ENCODE measurements at regions not wholly inside any gene's neighbourhood (a gene's known extent, or its start where the extent isn't known, plus 50 kb on each side); places are given as distances from the start of the nearest gene placed in this dataset.

GRCh38 chr15:79193103-79193502, 89.4 kb upstream of the ANKRD34C start:
- no peak for TF ChIP-seq CTCF (IDR thresholded peaks at IDR 0.05; ENCODE audit: low read depth, low read length)
- H3K4me3 ChIP-seq (replicated peaks in 1 of 2; ENCODE audit: low read depth in 2 of 2, low read length in 2 of 2): no peak overlapping the region
- no peak for DNase-seq (ENCODE audit: low read depth in 2 of 2)

GRCh38 chr15:79192462-79193036, 90.0 kb upstream of the ANKRD34C start:
- TF ChIP-seq CTCF (IDR thresholded peaks at IDR 0.05; ENCODE audit: low read depth, low read length): no peak
- no peak overlapping the region for H3K4me3 ChIP-seq (replicated peaks in 1 of 2; ENCODE audit: low read depth in 2 of 2, low read length in 2 of 2)
- peak in 1 of 2 donors; percentile 6 for DNase-seq (ENCODE audit: low read depth in 2 of 2)

GRCh38 chr15:79190093-79190492, 92.4 kb upstream of the ANKRD34C start:
- no peak for TF ChIP-seq CTCF (IDR thresholded peaks at IDR 0.05; ENCODE audit: low read depth, low read length)
- H3K4me3 ChIP-seq (replicated peaks in 1 of 2; ENCODE audit: low read depth in 2 of 2, low read length in 2 of 2): no peak overlapping the region
- DNase-seq (ENCODE audit: low read depth in 2 of 2): no peak

- TF ChIP-seq CTCF (IDR thresholded peaks at IDR 0.05; ENCODE audit: low read depth, low read length): no peak
- DNase-seq (ENCODE audit: low read depth in 2 of 2): no peak
- no peak overlapping the region for H3K4me3 ChIP-seq (replicated peaks in 1 of 2; ENCODE audit: low read depth in 2 of 2, low read length in 2 of 2)
These were observed 95.9 kb upstream of the ANKRD34C start for GRCh38 chr15:79186616-79187015.

- peak; percentile 23 for TF ChIP-seq CTCF (IDR thresholded peaks at IDR 0.05; ENCODE audit: low read depth, low read length)
- no peak for DNase-seq (ENCODE audit: low read depth in 2 of 2)
- no peak overlapping the region for H3K4me3 ChIP-seq (replicated peaks in 1 of 2; ENCODE audit: low read depth in 2 of 2, low read length in 2 of 2)
These were observed 94.6 kb upstream of the RASGRF1 start for GRCh38 chr15:79185199-79185598.

GRCh38 chr15:79184465-79184892, 93.9 kb upstream of the RASGRF1 start:
- DNase-seq (ENCODE audit: low read depth in 2 of 2): peak; percentile 70
- H3K4me3 ChIP-seq (replicated peaks in 1 of 2; ENCODE audit: low read depth in 2 of 2, low read length in 2 of 2): no peak overlapping the region
- peak; percentile 93 for TF ChIP-seq CTCF (IDR thresholded peaks at IDR 0.05; ENCODE audit: low read depth, low read length)

- no peak for TF ChIP-seq CTCF (IDR thresholded peaks at IDR 0.05; ENCODE audit: low read depth, low read length)
- H3K4me3 ChIP-seq (replicated peaks in 1 of 2; ENCODE audit: low read depth in 2 of 2, low read length in 2 of 2): no peak overlapping the region
- no peak for DNase-seq (ENCODE audit: low read depth in 2 of 2)
These were observed 89.7 kb upstream of the RASGRF1 start for GRCh38 chr15:79180318-79180717.

All from cardiac fibroblast (primary cell).